ENCODE measurements at regions not wholly inside any gene's neighbourhood (a gene's known extent, or its start where the extent isn't known, plus 50 kb on each side); places are given as distances from the start of the nearest gene placed in this dataset.

GRCh38 chr18:45208164-45208563, 407.1 kb upstream of the SLC14A2 start:
- TF ChIP-seq CTCF (IDR thresholded peaks at IDR 0.05 in 8 of 11, conservative IDR thresholded peaks at IDR 0.05 in 3 of 11) (no peak), POLR2A (IDR thresholded peaks at IDR 0.05) (no peak)
